Forelimb muscle (tissue), 1 donor: ENCODE measurements at regions not wholly inside any gene's neighbourhood (a gene's known extent, or its start where the extent isn't known, plus 50 kb on each side); places are given as distances from the start of the nearest gene placed in this dataset.
"Not testable (repeated sequence)": the region's sequence is repeated elsewhere in the genome, so short reads cannot be mapped to it uniquely, and the experiment has no call there.

Experiments
- DNase-seq: peaks from one replicate; pipeline ENCODE4 v3.0.0-alpha.2; 2013; ENCODE audit warnings: low read depth

DNA sequence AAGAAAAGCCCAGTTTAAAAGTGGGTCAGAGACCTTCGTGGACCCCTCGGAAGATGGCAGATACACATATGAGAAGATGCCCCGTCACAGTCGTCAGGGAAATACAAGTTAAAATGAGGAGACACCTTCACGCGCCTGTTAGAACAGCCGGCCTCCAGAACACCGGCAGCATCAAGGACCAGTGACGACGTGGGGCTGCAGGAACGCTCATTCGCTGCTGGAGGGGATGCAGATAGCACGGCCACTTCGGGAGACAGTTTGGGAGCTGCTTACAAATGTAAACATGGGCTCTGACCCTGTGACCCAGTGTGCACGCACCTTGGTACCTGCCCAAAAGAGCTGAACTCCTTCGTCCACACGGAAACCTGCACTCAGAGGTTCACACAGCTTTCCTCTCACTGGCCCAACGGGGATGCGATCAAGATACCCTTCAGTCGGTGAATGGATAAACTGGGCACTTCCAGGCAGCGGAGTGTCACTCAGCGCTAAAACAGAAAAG, 83.7 kb upstream of the CTDP1 start:
- no peak for DNase-seq

DNA sequence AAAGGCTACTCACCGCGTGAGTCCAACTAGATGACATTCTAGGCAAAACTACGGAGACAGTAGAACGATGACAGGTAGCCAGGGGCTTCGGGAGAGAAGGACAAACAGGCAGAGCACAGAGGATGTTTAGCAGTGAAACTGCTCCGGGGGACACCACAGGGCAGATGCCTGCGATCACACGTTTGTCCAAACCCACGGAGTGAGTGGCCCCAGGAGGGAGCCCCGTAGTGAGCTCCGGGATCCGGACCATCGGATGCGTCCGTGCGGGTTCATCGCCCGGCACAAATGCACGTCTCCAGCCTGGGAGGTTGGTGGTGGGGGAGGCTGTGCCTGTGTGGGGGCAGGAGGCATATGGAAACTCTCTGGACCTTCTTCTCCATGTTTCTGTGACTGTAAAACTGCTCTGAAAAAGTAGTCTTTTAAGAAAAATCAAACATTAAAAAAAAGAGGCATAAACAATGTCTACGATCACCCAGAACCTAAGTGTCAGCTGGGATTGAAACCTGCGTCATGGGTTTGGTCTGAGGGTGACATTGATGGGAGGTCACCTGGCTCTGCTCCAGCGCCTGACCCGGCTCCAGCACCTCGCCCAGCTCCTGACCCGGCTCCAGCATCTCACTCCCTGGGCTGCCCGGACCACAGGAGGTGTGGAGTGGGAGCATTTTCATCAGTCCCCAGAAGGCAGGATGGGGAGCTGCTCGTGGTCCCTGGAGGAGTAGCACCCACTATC, 83.0 kb upstream of the CTDP1 start:
- no peak for DNase-seq

DNA sequence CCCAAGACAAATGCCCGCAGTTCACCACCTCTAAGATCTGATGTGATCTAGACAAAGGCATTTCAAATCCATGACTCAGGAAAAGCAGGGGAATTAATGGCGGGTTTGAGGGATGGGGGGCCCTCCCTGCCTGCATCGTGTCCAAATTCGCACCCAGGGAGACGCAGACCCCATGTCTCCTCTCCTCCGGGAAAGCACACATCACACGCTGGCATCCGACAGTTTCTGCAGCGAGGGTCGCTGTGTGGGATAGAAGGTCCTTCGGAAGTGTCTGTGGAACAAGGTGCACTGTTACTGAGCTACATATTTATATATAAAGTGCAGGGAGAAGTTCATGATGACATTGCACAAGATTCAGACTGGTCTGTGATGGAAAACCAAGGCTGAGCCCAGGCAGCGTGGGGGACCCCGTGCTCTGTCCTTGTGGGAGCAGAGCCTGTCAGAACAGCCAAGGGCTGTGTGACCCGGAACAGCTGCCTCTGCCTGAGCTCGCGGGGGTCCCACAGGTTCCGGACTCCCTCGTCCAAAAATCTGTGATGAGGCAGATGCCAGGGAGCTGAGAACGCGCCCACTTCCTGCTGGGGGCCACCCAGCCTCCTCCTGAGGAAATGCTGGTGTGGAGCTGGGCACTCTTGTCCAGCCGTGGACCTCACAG, 82.3 kb upstream of the CTDP1 start:
- DNase-seq: no peak

DNA sequence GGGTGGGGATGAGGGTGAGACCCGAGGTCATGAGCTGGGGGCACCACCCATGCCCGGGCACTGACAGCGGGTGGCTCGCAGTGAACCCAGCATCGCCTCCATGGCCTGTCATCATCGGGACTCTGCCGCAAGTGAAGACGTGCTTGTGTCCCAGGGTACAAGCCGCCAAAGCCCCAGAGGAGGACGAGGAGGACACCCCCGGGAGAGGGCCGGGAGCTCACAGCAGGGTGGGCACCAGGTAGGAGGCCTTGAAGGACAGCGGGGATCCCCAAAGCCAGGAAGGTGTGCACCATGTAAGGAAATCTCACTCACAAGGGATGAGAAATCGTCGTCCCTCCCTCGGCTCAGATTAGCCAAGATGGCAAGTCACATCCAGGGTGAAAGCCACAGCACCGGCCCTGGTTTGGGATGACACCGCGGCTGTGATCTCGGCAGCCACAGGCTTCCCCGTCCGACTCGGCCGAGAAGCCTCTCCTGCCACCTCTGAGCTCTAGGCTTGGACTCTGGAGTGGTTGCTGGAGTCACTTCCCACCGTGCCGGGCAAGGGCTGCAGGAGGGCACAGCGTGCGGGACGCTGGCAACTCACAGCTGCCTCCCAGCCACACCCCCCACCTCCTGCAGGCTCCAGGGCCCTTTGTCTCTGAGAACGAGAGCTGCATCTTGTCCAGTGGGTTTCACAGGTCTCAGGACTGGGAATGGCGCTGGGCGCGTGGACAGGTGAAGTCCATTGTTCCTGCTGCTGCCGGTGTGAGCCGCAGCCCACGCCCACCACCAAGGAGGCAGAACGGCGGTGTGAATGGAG, 81.6 kb upstream of the CTDP1 start:
- no peak for DNase-seq

DNA sequence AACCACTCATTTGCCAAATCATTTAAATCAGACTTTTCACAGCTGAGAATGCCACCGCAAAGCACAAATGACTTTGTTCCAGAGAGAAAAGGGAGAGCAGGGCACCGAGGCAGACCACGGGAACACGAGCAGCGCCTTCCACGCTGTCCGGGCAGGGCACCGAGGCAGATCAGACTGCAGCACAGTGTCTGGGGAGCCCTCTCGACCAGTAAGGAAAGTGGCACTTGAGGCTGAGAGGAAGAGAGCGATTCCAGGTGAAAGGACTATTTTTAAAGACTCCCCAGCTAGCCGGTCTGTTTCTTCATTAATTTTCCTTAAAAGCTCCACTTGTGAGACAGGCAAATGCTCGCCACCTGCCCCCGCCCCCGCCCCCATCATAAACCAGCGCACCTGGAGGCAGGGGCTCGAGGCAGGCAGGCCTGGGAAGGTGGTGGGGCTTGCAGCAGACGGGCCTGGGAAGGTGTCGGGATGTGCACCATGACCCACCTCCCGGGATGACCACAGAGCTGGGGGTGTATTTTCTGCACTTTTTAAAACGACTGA, 80.9 kb upstream of the CTDP1 start:
- DNase-seq: no peak

DNA sequence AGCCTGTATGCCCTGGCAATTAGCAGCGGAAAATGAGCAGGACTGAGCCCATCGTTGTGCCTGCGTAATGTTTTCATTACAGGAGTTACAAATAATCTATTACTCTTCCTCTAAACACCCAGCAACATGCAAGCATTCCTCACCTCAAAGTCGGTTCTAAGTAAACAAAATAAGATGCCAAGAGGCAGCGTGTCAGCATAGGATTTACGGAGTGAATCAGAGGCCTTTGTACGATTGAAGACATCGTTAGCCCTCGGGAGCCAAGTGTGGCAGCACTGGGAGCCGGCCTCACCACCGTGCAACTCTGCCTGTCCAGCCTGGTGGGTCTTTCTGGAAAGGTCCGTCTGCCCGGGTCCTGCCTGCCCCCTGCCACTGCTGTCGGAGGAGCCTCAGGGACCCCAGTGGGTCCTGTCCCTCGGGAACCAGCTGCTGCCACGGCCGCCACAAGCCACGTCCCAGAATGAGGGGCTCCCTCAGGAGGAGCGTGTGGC, 80.1 kb upstream of the CTDP1 start:
- no peak for DNase-seq

DNA sequence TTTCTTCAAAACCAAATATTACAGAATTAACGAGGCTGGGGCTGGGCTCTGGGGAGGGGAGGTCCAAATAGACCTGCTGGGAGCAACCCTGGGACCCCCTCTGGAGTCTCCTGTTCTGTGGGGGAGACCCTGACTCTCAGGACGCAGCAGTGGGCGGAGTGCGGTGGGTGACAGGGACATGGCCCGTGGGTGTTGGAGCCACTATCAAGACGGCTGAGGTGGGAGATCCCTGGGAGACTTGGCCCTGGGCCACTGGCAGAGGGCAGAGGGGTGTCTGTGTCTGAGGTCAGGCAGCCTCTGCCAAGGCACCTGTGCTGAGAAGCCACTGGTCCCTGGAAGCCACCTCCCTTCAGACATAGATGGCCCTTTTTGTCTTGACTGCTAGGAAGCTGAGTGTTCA, 79.5 kb upstream of the CTDP1 start:
- no peak for DNase-seq

DNA sequence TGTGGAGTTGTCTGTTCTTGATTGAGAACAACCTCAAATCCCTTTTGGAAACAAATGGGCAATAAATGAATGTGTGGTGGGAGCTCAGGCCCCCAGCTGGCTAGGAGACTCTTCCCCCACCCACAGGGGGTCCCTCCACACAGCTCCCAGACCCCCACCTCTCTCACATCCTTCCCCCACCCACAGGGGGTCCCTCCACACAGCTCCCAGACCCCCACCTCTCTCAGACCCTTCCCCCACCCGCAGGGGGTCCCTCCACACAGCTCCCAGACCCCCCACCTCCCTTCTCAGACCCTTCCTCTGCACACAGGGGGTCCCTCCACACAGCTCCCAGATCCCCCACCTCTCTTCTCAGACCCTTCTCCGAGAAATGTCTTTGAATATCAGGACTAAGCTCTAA, 79.0 kb upstream of the CTDP1 start:
- DNase-seq: no peak

DNA sequence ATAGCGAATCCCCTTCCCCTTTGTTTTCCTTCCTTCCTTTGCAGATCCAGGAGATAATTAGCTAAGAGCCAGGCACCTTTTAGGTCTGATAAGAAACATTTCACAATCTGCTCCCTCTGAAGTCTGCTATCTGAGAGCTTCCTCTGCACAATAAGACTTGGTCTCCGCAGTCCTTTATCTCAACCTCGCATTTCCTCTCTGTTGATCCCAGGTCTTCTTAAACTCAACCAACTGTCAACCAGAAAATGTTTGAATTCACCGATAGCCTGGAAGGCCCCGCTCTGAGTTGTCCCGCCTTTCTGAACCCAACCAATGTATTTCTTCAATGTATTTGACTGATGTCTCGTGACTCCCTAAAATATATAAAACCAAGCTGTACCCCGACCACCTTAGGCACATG, 78.4 kb upstream of the CTDP1 start:
- no peak for DNase-seq

DNA sequence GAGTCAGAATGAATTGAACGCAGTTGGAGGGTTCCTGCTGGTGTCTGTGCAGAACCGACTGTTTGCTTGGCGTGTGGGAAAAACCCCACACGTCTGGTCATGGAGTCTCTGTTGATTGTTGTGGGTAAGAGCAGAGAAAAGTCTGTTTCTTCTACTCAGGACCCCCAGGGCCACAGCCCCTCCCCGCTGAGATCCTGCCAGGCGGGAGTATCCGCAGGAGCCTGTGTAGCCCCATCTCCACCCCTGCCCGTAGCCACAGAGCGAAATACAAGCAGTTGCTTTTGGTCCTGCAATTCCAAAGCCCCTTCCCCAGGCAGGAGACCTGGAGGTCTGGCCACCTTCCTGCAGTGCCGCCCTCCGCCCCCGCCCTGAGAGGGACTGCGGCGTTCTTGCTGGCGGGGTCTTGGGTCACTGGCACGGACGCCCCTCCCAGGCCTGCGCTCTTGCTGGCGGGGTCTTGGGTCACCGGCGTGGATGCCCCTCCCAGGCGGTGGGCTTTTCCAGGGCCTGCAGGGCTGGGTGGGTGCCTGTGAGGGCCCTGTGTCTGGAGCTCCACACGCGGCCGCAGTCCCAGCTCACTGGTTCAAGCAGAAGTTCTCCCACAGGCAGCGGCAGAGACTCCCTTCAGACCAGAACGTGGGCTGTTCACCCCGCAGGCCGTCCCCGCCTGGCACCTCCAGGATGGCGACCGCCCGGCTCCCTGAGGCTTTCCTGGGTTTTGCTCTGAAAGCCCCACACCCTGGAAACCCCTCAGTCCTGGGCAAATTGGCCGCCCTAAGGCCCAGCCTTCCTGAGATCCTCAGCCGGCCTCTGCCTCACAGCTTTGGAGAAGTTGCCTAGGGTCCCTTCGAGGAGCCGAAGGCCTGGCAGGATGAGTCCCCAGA, 76.0 kb upstream of the CTDP1 start:
- DNase-seq: no peak

DNA sequence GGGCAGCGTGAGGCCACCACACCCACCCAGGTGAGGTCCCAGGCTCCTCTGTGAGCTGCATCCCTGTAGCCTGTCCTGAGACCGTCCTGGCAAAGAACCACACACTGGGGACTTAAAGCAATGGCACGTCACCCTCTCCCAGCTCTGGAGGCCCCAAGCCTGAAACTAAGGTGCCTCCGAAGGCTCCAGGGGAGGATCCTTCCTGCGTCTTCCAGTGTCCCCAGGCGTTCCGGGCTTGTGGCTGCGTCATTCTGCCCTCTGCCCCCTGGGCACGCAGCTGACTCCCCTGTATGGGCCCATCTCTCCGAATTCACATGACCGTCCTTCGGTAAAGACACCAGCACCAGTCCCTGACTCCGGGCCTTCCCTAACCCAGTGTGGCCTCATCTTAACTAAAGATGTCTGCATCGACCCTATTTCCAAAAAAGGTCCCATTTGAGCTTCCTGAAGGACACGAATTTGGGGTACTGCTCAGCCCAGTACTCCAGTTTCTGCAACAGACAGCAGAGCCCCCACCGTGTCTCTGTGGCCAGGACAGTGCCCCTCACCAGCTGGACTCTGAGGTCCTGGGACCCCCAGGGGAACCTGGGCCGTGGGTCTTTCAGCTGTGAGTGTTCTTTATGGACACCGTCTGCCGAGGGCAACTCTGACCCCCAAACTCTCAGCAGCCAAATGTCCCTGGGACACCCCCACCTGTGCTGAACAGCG, 75.2 kb upstream of the CTDP1 start:
- no peak for DNase-seq

DNA sequence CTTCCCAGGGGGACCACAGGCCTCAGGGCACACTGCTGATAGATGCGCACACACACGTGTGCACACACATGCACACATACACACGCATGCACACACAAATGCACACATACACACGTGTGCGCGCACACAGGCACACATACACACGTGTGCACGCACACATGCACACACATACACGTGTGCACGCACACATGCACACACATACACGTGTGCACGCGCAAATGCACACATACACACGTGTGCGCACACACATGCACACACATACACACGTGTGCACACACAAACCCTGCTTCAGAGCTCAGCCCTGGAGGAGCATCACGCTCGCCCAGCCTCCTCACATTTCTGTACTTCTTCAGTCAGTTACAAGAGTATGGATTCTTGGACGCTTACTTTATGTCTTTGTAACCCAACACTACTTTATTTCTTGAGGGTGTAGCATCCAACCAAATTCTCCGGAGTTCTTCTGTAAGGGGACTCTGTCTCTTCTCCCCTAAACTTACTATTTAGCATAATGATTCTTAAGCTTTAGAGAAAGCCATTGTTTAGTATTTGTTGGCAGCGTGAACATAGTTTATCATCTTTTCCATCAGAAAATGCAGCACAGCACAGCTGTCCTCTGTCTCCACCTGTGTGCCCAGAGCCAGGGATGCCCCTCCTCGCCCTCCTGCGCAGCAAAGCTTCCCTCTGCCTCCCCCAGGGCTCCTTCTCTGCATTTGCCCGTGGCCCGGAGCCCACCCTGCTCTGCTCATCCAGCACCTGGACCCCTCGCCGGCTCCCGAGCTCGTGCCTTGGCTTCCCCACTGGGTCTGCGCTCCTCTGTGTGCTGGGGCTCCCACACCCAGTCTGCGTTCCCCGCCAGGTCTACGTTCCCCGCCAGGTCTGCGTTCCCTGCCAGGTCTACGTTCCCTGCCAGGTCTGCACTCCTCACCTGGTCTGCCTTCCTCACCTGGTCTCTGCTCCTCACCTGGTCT, 74.4 kb upstream of the CTDP1 start:
- DNase-seq: no peak

DNA sequence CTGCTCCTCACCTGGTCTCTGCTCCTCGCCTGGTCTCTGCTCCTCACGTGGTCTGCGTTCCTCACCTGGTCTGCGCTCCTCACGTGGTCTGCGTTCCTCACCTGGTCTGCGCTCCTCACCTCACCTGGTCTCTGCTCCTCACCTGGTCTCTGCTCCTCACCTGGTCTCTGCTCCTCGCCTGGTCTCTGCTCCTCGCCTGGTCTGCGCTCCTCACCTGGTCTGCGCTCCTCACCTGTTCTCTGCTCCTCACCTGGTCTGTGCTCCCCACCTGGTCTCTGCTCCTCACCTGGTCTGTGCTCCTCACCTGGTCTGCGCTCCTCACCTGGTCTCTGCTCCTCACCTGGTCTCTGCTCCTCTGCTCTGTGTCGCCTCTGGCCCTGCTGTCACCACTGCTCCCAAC, 73.5 kb upstream of the CTDP1 start:
- DNase-seq: not testable (repeated sequence)

DNA sequence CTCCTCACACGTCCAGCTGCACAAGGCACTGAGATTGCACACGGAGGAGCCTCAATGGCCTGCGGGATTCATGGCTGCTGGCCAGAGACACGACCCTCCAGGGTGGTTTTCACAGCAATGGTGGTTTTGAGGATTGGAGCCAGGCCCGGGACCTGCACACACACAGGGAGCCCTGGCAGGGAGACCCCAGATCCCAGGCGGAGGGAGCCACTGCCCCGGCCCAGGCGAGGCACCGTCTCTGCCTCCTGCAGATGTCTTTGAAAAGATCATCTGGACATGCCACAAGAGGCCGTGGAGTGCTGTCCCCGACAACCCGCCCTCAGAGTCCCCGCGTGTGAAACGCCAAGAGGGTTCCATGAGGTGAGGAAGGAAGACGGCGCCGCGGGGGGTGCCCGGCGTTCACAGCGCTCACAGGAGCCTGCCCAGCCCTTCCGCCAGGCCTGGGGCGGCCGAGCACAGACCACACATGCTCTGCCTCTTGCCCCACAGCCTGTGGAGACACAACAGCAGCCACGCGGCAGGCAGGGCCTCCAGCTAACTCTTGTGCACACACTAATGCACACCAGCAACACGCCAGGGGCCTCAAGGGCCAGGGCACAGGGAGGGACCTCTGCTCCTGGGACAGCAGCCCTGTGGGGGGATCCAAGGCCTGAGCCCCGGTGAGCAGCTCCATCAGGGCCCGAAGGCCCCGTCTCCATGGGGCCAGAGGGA, 72.8 kb upstream of the CTDP1 start:
- DNase-seq: no peak

DNA sequence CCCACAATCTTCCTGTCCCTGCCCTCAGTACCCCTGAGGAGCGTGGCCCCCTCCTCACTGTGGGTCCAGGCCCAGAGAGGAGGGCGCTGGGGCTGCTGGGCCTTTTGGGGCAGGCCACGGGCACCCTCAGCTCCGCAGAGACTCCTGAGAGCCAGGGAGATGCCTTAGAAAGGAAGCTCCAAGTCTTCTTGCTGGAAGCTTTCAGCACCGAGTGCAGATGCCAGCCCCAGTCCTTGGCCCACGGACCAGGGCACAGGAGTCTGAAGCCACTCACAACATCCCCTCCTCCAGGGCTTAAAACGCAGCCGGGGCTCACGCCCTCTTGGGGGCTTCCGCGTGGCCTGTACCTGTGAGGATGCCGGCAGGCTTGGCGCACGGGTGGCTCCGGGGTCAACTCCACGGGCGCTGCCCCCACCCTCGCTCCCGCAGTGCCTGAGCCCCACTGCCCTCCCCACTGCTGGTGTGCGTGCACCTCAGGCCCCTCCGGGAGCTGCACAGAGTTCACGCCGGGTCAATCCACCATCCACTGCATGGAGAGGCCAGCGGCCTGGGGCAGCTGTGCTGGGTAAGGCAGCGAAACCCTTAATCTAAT, 72.1 kb upstream of the CTDP1 start:
- no peak for DNase-seq

DNA sequence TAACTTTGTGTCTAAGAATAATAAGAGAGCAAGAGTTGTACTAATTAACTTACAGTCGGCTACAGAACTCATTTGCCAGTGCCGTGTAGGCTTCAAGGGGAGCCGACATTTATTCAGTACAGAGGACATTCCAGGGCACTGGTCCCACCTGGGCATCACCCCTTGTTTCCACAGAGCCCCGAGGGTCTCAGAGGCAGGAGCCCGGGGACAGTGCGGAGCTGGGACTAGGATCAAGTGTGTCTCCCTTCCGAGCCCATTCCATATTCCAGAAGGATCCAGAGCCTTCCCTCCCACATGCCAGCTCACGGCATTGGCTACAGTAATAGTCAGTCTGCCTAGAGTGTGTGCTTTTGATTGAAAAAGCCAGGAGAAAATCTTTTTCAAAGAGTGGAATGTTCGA, 71.5 kb upstream of the CTDP1 start:
- no peak for DNase-seq

DNA sequence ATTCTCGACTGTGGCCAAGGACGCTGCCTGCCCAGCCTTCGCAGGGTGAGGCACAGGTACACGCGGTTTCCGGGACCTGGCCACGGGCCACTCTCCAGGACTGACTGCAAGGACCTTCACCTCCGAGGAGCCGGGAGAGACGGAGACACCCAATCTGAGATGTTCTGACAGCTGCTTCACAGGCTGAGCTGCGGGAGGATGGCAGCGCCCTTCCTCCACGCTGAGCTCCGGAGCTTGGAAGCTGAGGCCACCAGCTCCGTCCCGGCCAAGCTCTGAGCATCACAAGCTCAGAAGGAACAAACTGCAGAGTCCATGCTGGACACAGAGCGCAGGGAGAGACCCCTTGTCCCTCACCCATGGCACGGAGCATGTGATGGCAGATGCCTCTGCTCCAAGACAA, 71.1 kb upstream of the CTDP1 start:
- no peak for DNase-seq

DNA sequence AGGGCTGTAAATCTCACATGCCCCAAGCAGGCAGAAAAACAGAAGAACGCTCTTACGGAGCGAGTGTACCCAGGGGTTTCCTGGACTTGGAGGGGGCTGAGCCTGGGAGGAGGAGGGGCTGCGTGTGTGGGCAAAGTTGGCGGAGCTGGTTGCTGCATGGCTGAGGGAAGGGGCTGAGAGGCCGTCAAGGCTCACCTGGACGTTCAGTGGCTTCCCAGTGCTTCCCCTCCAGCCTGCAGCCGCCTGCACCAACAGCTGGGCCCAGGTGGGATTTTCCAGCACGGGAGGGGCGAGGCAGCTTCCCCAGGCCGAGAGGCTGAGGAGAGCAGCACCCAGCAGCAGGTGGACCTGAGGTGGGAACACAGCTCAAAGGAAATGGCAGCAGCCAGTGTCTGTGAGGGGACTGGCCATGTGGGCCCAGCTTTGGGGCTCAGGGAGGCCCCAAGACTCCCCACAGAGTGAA, 70.6 kb upstream of the CTDP1 start:
- no peak for DNase-seq
